NCI-H146 (cell line): ENCODE measurements at regions not wholly inside any gene's neighbourhood (a gene's known extent, or its start where the extent isn't known, plus 50 kb on each side); places are given as distances from the start of the nearest gene placed in this dataset.
"Not testable (repeated sequence)": the region's sequence is repeated elsewhere in the genome, so short reads cannot be mapped to it uniquely, and the experiment has no call there.

Experiments
- DNase-seq: peaks from one replicate; lab custom pipeline; 2025; lab: John Stamatoyannopoulos, UW

GRCh38 chr4:66404141-66404540, 733.9 kb upstream of the EPHA5 start:
- no peak for DNase-seq

- no peak for DNase-seq
Measured at GRCh38 chr4:66376921-66377320, 706.6 kb upstream of the EPHA5 start.

- no peak for DNase-seq
Measured at GRCh38 chr4:66376396-66376795, 706.1 kb upstream of the EPHA5 start.

GRCh38 chr4:66373268-66373667, 703.0 kb upstream of the EPHA5 start:
- no peak for DNase-seq

- DNase-seq, result no peak
Measured at GRCh38 chr4:66372706-66373105, 702.4 kb upstream of the EPHA5 start.

GRCh38 chr4:66367043-66367660, 696.9 kb upstream of the EPHA5 start:
- no peak for DNase-seq

- not testable (repeated sequence) for DNase-seq
Measured at GRCh38 chr4:66360395-66360794, 690.1 kb upstream of the EPHA5 start.

GRCh38 chr4:66357316-66357715, 687.0 kb upstream of the EPHA5 start:
- DNase-seq, result no peak

- no peak for DNase-seq
Measured at GRCh38 chr4:66355328-66355727, 685.0 kb upstream of the EPHA5 start.

GRCh38 chr4:66351761-66352160, 681.5 kb upstream of the EPHA5 start:
- no peak for DNase-seq

GRCh38 chr4:66340286-66340893, 670.1 kb upstream of the EPHA5 start:
- no peak for DNase-seq

GRCh38 chr4:66339007-66339406, 668.7 kb upstream of the EPHA5 start:
- DNase-seq, result no peak

- DNase-seq, result no peak
Measured at GRCh38 chr4:66331761-66332160, 661.5 kb upstream of the EPHA5 start.

GRCh38 chr4:66330125-66330524, 659.8 kb upstream of the EPHA5 start:
- DNase-seq, result no peak

- no peak for DNase-seq
Measured at GRCh38 chr4:66328803-66329574, 658.7 kb upstream of the EPHA5 start.

- no peak for DNase-seq
Measured at GRCh38 chr4:66307641-66308438, 637.6 kb upstream of the EPHA5 start.

- DNase-seq, result no peak
Measured at GRCh38 chr4:66300336-66300934, 630.1 kb upstream of the EPHA5 start.

GRCh38 chr4:66298569-66298968, 628.3 kb upstream of the EPHA5 start:
- DNase-seq, result no peak

GRCh38 chr4:66297703-66298102, 627.4 kb upstream of the EPHA5 start:
- no peak for DNase-seq

GRCh38 chr4:66294638-66295037, 624.3 kb upstream of the EPHA5 start:
- DNase-seq, result peak; percentile 1

GRCh38 chr4:66284991-66285451, 614.7 kb upstream of the EPHA5 start:
- DNase-seq, result peak; percentile 12

- no peak for DNase-seq
Measured at GRCh38 chr4:66279084-66279483, 608.8 kb upstream of the EPHA5 start.
